HFFc6 (cell line): ENCODE measurements at regions not wholly inside any gene's neighbourhood (a gene's known extent, or its start where the extent isn't known, plus 50 kb on each side); places are given as distances from the start of the nearest gene placed in this dataset.

Source experiments
- DNase-seq: peaks from one replicate; pipeline ENCODE4 v3.0.0-alpha.2; 2018
- H3K27ac Mint-ChIP-seq: 2 replicates; pipeline ENCODE4 v1.8.0; 2020; ENCODE audit warnings: mild to moderate bottlenecking, mixed read lengths
- H3K27me3 Mint-ChIP-seq: 2 replicates; pipeline ENCODE4 v1.8.0; 2021; ENCODE audit warnings: mild to moderate bottlenecking, moderate library complexity, mixed read lengths; ENCODE audit not compliant: insufficient read depth
- H3K36me3 Mint-ChIP-seq: 2 replicates; pipeline ENCODE4 v1.8.0; 2021; ENCODE audit warnings: low read depth, mixed read lengths
- H3K4me1 Mint-ChIP-seq: 2 replicates; pipeline ENCODE4 v1.8.0; 2020; ENCODE audit warnings: low read depth, mixed read lengths
- H3K4me3 Mint-ChIP-seq: 2 replicates; pipeline ENCODE4 v1.8.0; 2020; ENCODE audit warnings: mild to moderate bottlenecking, moderate library complexity, mixed read lengths
- H3K9me3 Mint-ChIP-seq: 2 replicates; pipeline ENCODE4 v1.8.0; 2020; ENCODE audit warnings: mild to moderate bottlenecking, mixed read lengths
- TF ChIP-seq, protein P1 (sequence below): fragments of 200-600 bp; sonication (generic); IDR thresholded peaks from 2 replicates; pipeline ENCODE4 v1.5.0; 2021; ENCODE audit warnings: antibody characterized with exemption, mild to moderate bottlenecking

DNA sequence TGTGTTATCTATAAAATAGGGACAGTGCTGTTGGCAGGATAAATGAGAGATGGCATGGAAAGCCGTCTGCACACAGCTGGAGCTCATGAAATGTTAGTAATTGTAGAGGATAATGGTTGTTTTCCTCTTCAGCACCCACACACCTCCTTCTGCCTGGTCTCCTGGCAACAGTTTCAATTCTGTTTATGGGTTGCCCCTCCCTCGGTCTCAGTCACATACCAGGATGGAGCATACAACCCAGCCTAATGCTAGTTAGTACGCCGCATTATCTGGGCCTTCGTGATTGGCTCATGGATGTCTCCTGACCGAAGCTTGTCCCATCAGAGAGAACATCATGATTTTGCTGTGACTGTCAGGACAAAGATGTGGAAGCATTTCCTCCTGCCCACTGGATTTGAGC is 126.2 kb upstream of the WSCD1 start:
- no peak overlapping the region for H3K27ac Mint-ChIP-seq
- no peak overlapping the region for H3K4me3 Mint-ChIP-seq
- H3K9me3 Mint-ChIP-seq = peaks cover 9% of the 10 kb centered on the region; the same call in 1 of the 2 replicates
- TF ChIP-seq, protein P1, sequence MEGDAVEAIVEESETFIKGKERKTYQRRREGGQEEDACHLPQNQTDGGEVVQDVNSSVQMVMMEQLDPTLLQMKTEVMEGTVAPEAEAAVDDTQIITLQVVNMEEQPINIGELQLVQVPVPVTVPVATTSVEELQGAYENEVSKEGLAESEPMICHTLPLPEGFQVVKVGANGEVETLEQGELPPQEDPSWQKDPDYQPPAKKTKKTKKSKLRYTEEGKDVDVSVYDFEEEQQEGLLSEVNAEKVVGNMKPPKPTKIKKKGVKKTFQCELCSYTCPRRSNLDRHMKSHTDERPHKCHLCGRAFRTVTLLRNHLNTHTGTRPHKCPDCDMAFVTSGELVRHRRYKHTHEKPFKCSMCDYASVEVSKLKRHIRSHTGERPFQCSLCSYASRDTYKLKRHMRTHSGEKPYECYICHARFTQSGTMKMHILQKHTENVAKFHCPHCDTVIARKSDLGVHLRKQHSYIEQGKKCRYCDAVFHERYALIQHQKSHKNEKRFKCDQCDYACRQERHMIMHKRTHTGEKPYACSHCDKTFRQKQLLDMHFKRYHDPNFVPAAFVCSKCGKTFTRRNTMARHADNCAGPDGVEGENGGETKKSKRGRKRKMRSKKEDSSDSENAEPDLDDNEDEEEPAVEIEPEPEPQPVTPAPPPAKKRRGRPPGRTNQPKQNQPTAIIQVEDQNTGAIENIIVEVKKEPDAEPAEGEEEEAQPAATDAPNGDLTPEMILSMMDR = no peak
- peaks cover 17% of the 10 kb centered on the region for H3K27me3 Mint-ChIP-seq
- no peaks in the 10 kb centered on the region for H3K4me1 Mint-ChIP-seq
- H3K36me3 Mint-ChIP-seq = no peaks in the 10 kb centered on the region
- DNase-seq = no peak

- Mint-ChIP-seq H3K27me3 (peaks cover 9% of the 10 kb centered on the region), H3K27ac (no peak overlapping the region), H3K4me3 (no peak overlapping the region), H3K4me1 (no peaks in the 10 kb centered on the region), H3K36me3 (no peaks in the 10 kb centered on the region), H3K9me3 (peaks cover 5% of the 10 kb centered on the region; the same call in 1 of the 2 replicates)
- TF ChIP-seq, protein P1 = no peak
- DNase-seq = no peak
Observed at GRCh38 chr17:5947701-5948180, 122.4 kb upstream of the WSCD1 start.

DNA sequence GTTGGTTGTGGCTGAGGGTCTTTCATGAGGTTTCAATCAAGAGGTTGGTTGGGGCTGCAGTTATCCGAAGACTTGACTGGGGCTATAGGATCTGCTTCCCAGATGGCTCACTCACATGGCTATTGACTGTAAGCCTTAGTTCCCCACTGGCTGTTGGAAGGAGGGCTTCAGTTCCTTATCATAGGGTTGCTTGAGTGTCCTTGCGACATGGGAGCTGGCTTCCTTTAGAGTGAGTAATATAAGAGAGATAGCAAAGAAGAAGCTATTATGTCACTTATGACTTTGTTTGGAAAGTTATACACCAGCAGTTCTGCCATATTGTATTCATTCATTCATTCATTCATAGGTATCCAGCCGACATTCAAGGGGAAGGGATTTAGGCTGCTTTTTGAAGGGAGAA is 121.4 kb upstream of the WSCD1 start:
- Mint-ChIP-seq H3K36me3 (no peaks in the 10 kb centered on the region), H3K4me3 (no peak overlapping the region), H3K27ac (no peak overlapping the region), H3K9me3 (peaks cover 7% of the 10 kb centered on the region; the same call in 1 of the 2 replicates), H3K27me3 (peaks cover 5% of the 10 kb centered on the region), H3K4me1 (no peaks in the 10 kb centered on the region)
- TF ChIP-seq, protein P1 = no peak
- no peak for DNase-seq

- peaks cover 5% of the 10 kb centered on the region; the same call in 1 of the 2 replicates for H3K36me3 Mint-ChIP-seq
- no peak for DNase-seq
- H3K27me3 Mint-ChIP-seq = peaks cover 1% of the 10 kb centered on the region
- H3K9me3 Mint-ChIP-seq = peaks cover 14% of the 10 kb centered on the region
- TF ChIP-seq, protein P1 = no peak
- H3K4me1 Mint-ChIP-seq = no peaks in the 10 kb centered on the region
- H3K4me3 Mint-ChIP-seq = no peak overlapping the region
- H3K27ac Mint-ChIP-seq = no peak overlapping the region
Observed at GRCh38 chr17:5950878-5951277, 119.3 kb upstream of the WSCD1 start.

- Mint-ChIP-seq H3K27ac (no peak overlapping the region), H3K4me3 (no peak overlapping the region), H3K36me3 (peaks cover 9% of the 10 kb centered on the region; the same call in 1 of the 2 replicates), H3K4me1 (no peaks in the 10 kb centered on the region), H3K9me3 (peaks cover 18% of the 10 kb centered on the region), H3K27me3 (peaks cover 1% of the 10 kb centered on the region)
- DNase-seq = no peak
- TF ChIP-seq, protein P1 = no peak
Observed at GRCh38 chr17:5951912-5952311, 118.3 kb upstream of the WSCD1 start.

DNA sequence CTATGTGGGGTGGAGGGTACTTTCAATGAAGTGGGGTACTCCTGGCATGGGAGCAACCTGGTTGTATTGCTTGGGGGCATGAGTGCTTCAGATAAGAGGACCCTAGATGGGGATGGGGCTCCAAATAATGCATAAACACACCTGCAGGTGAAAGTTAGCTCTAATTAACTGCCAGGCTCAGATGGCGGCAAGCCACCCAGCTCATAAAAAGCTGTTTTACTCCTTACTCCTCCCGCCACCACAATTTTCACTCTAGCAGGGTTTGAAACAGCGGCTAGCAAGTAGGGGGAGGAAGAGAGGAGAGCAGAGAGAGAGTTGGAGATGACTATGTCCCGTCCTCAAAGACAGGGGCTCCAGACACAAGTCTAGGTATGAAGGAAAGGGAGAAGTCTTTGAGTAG is 117.7 kb upstream of the WSCD1 start:
- peaks cover 4% of the 10 kb centered on the region for H3K27me3 Mint-ChIP-seq
- H3K27ac Mint-ChIP-seq = no peak overlapping the region
- peaks cover 18% of the 10 kb centered on the region for H3K9me3 Mint-ChIP-seq
- peaks cover 9% of the 10 kb centered on the region; the same call in 1 of the 2 replicates for H3K36me3 Mint-ChIP-seq
- no peak for DNase-seq
- H3K4me3 Mint-ChIP-seq = no peak overlapping the region
- TF ChIP-seq, protein P1 = no peak
- H3K4me1 Mint-ChIP-seq = no peaks in the 10 kb centered on the region
